ENCODE measurements at regions not wholly inside any gene's neighbourhood (a gene's known extent, or its start where the extent isn't known, plus 50 kb on each side); places are given as distances from the start of the nearest gene placed in this dataset.

GRCh38 chr2:143916781-143917180, 603.1 kb downstream of the ZEB2 start:
- in situ Hi-C loops (cut with HindIII; ENCODE audit: low pct_unique_long_range_greater_than_20kb, low sequenced_read_pairs) = no loop called here
- DNase-seq (ENCODE audit: low read depth, low spot score) = no peak

GRCh38 chr2:143909577-143910353, 610.2 kb downstream of the ZEB2 start:
- in situ Hi-C loops (cut with HindIII; ENCODE audit: low pct_unique_long_range_greater_than_20kb, low sequenced_read_pairs) = no loop called here
- no peak for DNase-seq (ENCODE audit: low read depth, low spot score)

GRCh38 chr2:143908843-143909242, 611.1 kb downstream of the ZEB2 start:
- no peak for DNase-seq (ENCODE audit: low read depth, low spot score)
- in situ Hi-C loops (cut with HindIII; ENCODE audit: low pct_unique_long_range_greater_than_20kb, low sequenced_read_pairs) = no loop called here

GRCh38 chr2:143907801-143908200, 612.1 kb downstream of the ZEB2 start:
- no peak for DNase-seq (ENCODE audit: low read depth, low spot score)
- in situ Hi-C loops (cut with HindIII; ENCODE audit: low pct_unique_long_range_greater_than_20kb, low sequenced_read_pairs) = no loop called here

GRCh38 chr2:143906850-143907249, 613.1 kb downstream of the ZEB2 start:
- in situ Hi-C loops (cut with HindIII; ENCODE audit: low pct_unique_long_range_greater_than_20kb, low sequenced_read_pairs) = no loop called here
- DNase-seq (ENCODE audit: low read depth, low spot score) = no peak

GRCh38 chr2:143905587-143905986, 614.3 kb downstream of the ZEB2 start:
- no peak for DNase-seq (ENCODE audit: low read depth, low spot score)
- in situ Hi-C loops (cut with HindIII; ENCODE audit: low pct_unique_long_range_greater_than_20kb, low sequenced_read_pairs) = no loop called here

- in situ Hi-C loops (cut with HindIII; ENCODE audit: low pct_unique_long_range_greater_than_20kb, low sequenced_read_pairs) = no loop called here
Measured at GRCh38 chr2:143903172-143903856, 616.6 kb downstream of the ZEB2 start.

GRCh38 chr2:143901185-143901842, 618.6 kb downstream of the ZEB2 start:
- in situ Hi-C loops (cut with HindIII; ENCODE audit: low pct_unique_long_range_greater_than_20kb, low sequenced_read_pairs) = no loop called here
- no peak for DNase-seq (ENCODE audit: low read depth, low spot score)

More at GRCh38 chr2:143903172-143903856, 616.6 kb downstream of the ZEB2 start:
- DNase-seq (ENCODE audit: low read depth, low spot score) = no peak

- no peak for DNase-seq (ENCODE audit: low read depth, low spot score)
- in situ Hi-C loops (cut with HindIII; ENCODE audit: low pct_unique_long_range_greater_than_20kb, low sequenced_read_pairs) = no loop called here
Measured at GRCh38 chr2:143899987-143900386, 619.9 kb downstream of the ZEB2 start.

GRCh38 chr2:143893371-143893770, 626.5 kb downstream of the ZEB2 start:
- DNase-seq (ENCODE audit: low read depth, low spot score) = no peak
- in situ Hi-C loops (cut with HindIII; ENCODE audit: low pct_unique_long_range_greater_than_20kb, low sequenced_read_pairs) = no loop called here

GRCh38 chr2:143891879-143892308, 628.0 kb downstream of the ZEB2 start:
- in situ Hi-C loops (cut with HindIII; ENCODE audit: low pct_unique_long_range_greater_than_20kb, low sequenced_read_pairs) = no loop called here
- DNase-seq (ENCODE audit: low read depth, low spot score) = no peak

- in situ Hi-C loops (cut with HindIII; ENCODE audit: low pct_unique_long_range_greater_than_20kb, low sequenced_read_pairs) = no loop called here
- DNase-seq (ENCODE audit: low read depth, low spot score) = no peak
Measured at GRCh38 chr2:143890798-143891197, 629.1 kb downstream of the ZEB2 start.

GRCh38 chr2:143889216-143889615, 630.7 kb downstream of the ZEB2 start:
- DNase-seq (ENCODE audit: low read depth, low spot score) = no peak
- in situ Hi-C loops (cut with HindIII; ENCODE audit: low pct_unique_long_range_greater_than_20kb, low sequenced_read_pairs) = no loop called here

- in situ Hi-C loops (cut with HindIII; ENCODE audit: low pct_unique_long_range_greater_than_20kb, low sequenced_read_pairs) = no loop called here
- DNase-seq (ENCODE audit: low read depth, low spot score) = no peak
Measured at GRCh38 chr2:143885461-143885860, 634.5 kb downstream of the ZEB2 start.

GRCh38 chr2:143881246-143881645, 638.7 kb downstream of the ZEB2 start:
- in situ Hi-C loops (cut with HindIII; ENCODE audit: low pct_unique_long_range_greater_than_20kb, low sequenced_read_pairs) = no loop called here
- DNase-seq (ENCODE audit: low read depth, low spot score) = no peak

GRCh38 chr2:143877876-143878530, 641.9 kb downstream of the ZEB2 start:
- DNase-seq (ENCODE audit: low read depth, low spot score) = no peak
- in situ Hi-C loops (cut with HindIII; ENCODE audit: low pct_unique_long_range_greater_than_20kb, low sequenced_read_pairs) = no loop called here

- in situ Hi-C loops (cut with HindIII; ENCODE audit: low pct_unique_long_range_greater_than_20kb, low sequenced_read_pairs) = no loop called here
- DNase-seq (ENCODE audit: low read depth, low spot score) = no peak
Measured at GRCh38 chr2:143877056-143877455, 642.9 kb downstream of the ZEB2 start.

Measured in SK-MEL-5 (cell line).